ENCODE measurements at regions not wholly inside any gene's neighbourhood (a gene's known extent, or its start where the extent isn't known, plus 50 kb on each side); places are given as distances from the start of the nearest gene placed in this dataset.

- no peak for DNase-seq
Measured at GRCh38 chr1:244945109-244945671, 80.8 kb upstream of the HNRNPU start.

GRCh38 chr1:244941121-244941520 is 76.8 kb upstream of the HNRNPU start:
- no peak for DNase-seq

- DNase-seq, result no peak
Measured at GRCh38 chr1:244937099-244937498, 72.8 kb upstream of the HNRNPU start.

- peak; percentile 62 to 83 (median 76) for DNase-seq
Measured at GRCh38 chr1:244920911-244921761, 56.8 kb upstream of the HNRNPU start.

- peak in 3 of 4 experiments; percentile 10 to 36 (median 26) for DNase-seq
Measured at GRCh38 chr1:244919320-244920282, 55.3 kb upstream of the HNRNPU start.

GRCh38 chr1:244918421-244919319 is 54.3 kb upstream of the HNRNPU start:
- DNase-seq, result peak; percentile 58 to 80 (median 71)

GRCh38 chr1:244917073-244917670 is 52.8 kb upstream of the HNRNPU start:
- DNase-seq, result no peak

- DNase-seq, result no peak
Measured at GRCh38 chr1:244915736-244916135, 51.4 kb upstream of the HNRNPU start.

GRCh38 chr1:244914761-244915160 is 50.4 kb upstream of the HNRNPU start:
- no peak for DNase-seq
